GM10248 (cell line): ENCODE measurements at regions not wholly inside any gene's neighbourhood (a gene's known extent, or its start where the extent isn't known, plus 50 kb on each side); places are given as distances from the start of the nearest gene placed in this dataset.

Experiments
- CTCF ChIA-PET: fragments of 300-600 bp; sonication (Branson Sonifier 250); formaldehyde crosslinking; extraction: SDS; loops from one replicate; lab custom pipeline; 2021; ENCODE audit warnings: antibody characterized with exemption; lab: Yijun Ruan, JAX
- POLR2A ChIA-PET: fragments of 350-650 bp; sonication (Branson Sonifier 250); formaldehyde crosslinking; extraction: SDS; loops from one replicate; lab custom pipeline; 2020; ENCODE audit warnings: antibody characterized with exemption; lab: Yijun Ruan, JAX
- DNase-seq: peaks from one replicate; pipeline ENCODE4 v3.0.0; 2012; ENCODE audit errors: extremely low spot score
- CTCF ChIP-seq: IDR thresholded peaks from 2 replicates; pipeline ENCODE4 v1.5.1; 2012; ENCODE audit warnings: mild to moderate bottlenecking, low read depth; ENCODE audit errors: extremely low read depth, missing control alignments, control extremely low read depth

- CTCF ChIA-PET: interaction anchor here (0.6 to 4.0 kb wide), 20 partner anchors 9 to 627 kb away, joined by 3 to 17 read pairs (median 4); no protein-coding TSS in a partner anchor
- peak; percentile 94 for TF ChIP-seq CTCF
- POLR2A ChIA-PET: no interaction called here
- peak; percentile 88 for DNase-seq
Observed at GRCh38 chr11:119481021-119481666, 58.2 kb upstream of the THY1 start.

GRCh38 chr11:119480380-119481020 lies 57.5 kb upstream of the THY1 start:
- TF ChIP-seq CTCF: no peak
- DNase-seq: no peak
- POLR2A ChIA-PET: no interaction called here
- CTCF ChIA-PET: interaction anchor here (0.6 to 4.0 kb wide), 18 partner anchors 10 to 628 kb away, joined by 3 to 17 read pairs (median 3); no protein-coding TSS in a partner anchor

- CTCF ChIA-PET: interaction anchor here (1.0 to 4.0 kb wide), 13 partner anchors 10 to 629 kb away, joined by 3 to 17 read pairs (median 4); no protein-coding TSS in a partner anchor
- TF ChIP-seq CTCF: peak; percentile 24
- DNase-seq: no peak
- POLR2A ChIA-PET: no interaction called here
Observed at GRCh38 chr11:119479685-119480275, 56.8 kb upstream of the THY1 start.

GRCh38 chr11:119478711-119479285 lies 55.8 kb upstream of the THY1 start:
- DNase-seq: no peak
- ChIA-PET CTCF (no interaction called here), POLR2A (no interaction called here)
- TF ChIP-seq CTCF: no peak

GRCh38 chr11:119476666-119477331 lies 53.8 kb upstream of the THY1 start:
- POLR2A ChIA-PET: no interaction called here
- no peak for TF ChIP-seq CTCF
- CTCF ChIA-PET: interaction anchor here (1.0 to 4.8 kb wide), 6 partner anchors 14 to 631 kb away, joined by 3 to 102 read pairs (median 4); partner anchors contain the start of gene NECTIN1
- DNase-seq: no peak

GRCh38 chr11:119476038-119476437 lies 53.1 kb upstream of the THY1 start:
- CTCF ChIA-PET: interaction anchor here (1.3 to 4.8 kb wide), 4 partner anchors 14 to 120 kb away, joined by 3 to 102 read pairs (median 13); no protein-coding TSS in a partner anchor
- POLR2A ChIA-PET: no interaction called here
- TF ChIP-seq CTCF: no peak
- DNase-seq: no peak
